HEK293 (cell line): ENCODE measurements at regions not wholly inside any gene's neighbourhood (a gene's known extent, or its start where the extent isn't known, plus 50 kb on each side); places are given as distances from the start of the nearest gene placed in this dataset.

Experiments used
- CTCF ChIP-seq: fragments of 450-650 bp; formaldehyde crosslinking; IDR thresholded peaks from 2 replicates; pipeline ENCODE4 v1.5.1; 2016; ENCODE audit warnings: missing biosample characterization, missing genetic modification characterization
- WT1 ChIP-seq: fragments of 450-650 bp; formaldehyde crosslinking; IDR thresholded peaks from 2 replicates; pipeline ENCODE4 v1.5.1; 2016; ENCODE audit warnings: missing biosample characterization, missing genetic modification characterization
- YY1 ChIP-seq: fragments of 450-650 bp; formaldehyde crosslinking; IDR thresholded peaks from 2 replicates; pipeline ENCODE4 v1.5.1; 2018; ENCODE audit warnings: missing biosample characterization, missing genetic modification characterization
- ZNF274 ChIP-seq, 2 experiments: fragments of 200-500 bp in 1 of 2; fragments of 450-650 bp in 1 of 2; sonication (Bioruptor generic) in 1 of 2; formaldehyde crosslinking in 1 of 2; IDR thresholded peaks; 2 replicates each; pipeline versions ENCODE4 v1.5.1 to v1.6.1; 2014 to 2016; ENCODE audit warnings: borderline replicate concordance in 1 of 2, inconsistent platforms in 1 of 2, low read length in 1 of 2, missing biosample characterization in 1 of 2, missing genetic modification characterization in 1 of 2
- ZNF311 ChIP-seq: fragments of 450-650 bp; formaldehyde crosslinking; IDR thresholded peaks from 2 replicates; pipeline ENCODE4 v1.5.1; 2017; ENCODE audit warnings: missing biosample characterization, missing genetic modification characterization, borderline replicate concordance
- ZNF501 ChIP-seq: fragments of 450-650 bp; formaldehyde crosslinking; IDR thresholded peaks from 2 replicates; pipeline ENCODE4 v1.5.1; 2016; ENCODE audit warnings: missing biosample characterization, missing genetic modification characterization
- ZNF830 ChIP-seq: fragments of 450-650 bp; IDR thresholded peaks from 2 replicates; pipeline ENCODE4 v1.5.0; 2018; ENCODE audit warnings: missing biosample characterization, missing genetic modification characterization, low read depth, mild to moderate bottlenecking, moderate library complexity
- TF ChIP-seq, protein P1 (sequence below): fragments of 450-650 bp; formaldehyde crosslinking; IDR thresholded peaks from 2 replicates; pipeline ENCODE4 v1.5.1; 2016; ENCODE audit warnings: missing biosample characterization, missing genetic modification characterization
- TF ChIP-seq, protein P2 (sequence below): fragments of 450-650 bp; formaldehyde crosslinking; optimal IDR thresholded peaks from 2 replicates; pipeline ENCODE3; 2016; ENCODE audit warnings: missing biosample characterization, mild to moderate bottlenecking, missing genetic modification characterization

DNA sequence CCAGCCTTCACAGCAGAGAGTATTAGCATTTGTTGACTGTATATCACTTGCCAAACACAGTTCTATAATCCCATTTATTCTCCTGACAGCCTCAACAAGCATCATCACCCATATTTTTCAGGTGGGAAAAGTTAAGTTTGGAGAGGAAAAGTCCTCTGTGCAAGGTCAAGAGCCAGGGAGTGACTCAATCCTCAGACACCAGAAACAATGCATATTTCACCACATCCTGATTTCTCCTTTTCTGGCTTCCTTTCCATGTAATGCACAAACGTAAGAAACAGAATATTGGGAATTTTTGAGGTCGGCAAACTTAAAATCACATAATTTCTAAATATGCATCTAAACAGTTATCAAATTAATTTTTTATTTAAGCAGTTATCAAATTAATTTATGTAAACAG is 116.0 kb upstream of the GADL1 start:
- TF ChIP-seq ZNF274 (IDR thresholded peaks at IDR 0.05; ENCODE audit: low read length) (no peak), ZNF274 (tag by site-specific recombination; IDR thresholded peaks at IDR 0.05; ENCODE audit: borderline replicate concordance) (no peak), ZNF311 (tag by site-specific recombination) (no peak), CTCF (tag by site-specific recombination) (no peak), WT1 (tag by site-specific recombination) (no peak), YY1 (no peak), ZNF501 (tag by site-specific recombination) (no peak), ZNF830 (tag by site-specific recombination) (no peak)
- TF ChIP-seq, protein P1, sequence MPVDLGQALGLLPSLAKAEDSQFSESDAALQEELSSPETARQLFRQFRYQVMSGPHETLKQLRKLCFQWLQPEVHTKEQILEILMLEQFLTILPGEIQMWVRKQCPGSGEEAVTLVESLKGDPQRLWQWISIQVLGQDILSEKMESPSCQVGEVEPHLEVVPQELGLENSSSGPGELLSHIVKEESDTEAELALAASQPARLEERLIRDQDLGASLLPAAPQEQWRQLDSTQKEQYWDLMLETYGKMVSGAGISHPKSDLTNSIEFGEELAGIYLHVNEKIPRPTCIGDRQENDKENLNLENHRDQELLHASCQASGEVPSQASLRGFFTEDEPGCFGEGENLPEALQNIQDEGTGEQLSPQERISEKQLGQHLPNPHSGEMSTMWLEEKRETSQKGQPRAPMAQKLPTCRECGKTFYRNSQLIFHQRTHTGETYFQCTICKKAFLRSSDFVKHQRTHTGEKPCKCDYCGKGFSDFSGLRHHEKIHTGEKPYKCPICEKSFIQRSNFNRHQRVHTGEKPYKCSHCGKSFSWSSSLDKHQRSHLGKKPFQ (tag by site-specific recombination), result no peak
- TF ChIP-seq, protein P2, sequence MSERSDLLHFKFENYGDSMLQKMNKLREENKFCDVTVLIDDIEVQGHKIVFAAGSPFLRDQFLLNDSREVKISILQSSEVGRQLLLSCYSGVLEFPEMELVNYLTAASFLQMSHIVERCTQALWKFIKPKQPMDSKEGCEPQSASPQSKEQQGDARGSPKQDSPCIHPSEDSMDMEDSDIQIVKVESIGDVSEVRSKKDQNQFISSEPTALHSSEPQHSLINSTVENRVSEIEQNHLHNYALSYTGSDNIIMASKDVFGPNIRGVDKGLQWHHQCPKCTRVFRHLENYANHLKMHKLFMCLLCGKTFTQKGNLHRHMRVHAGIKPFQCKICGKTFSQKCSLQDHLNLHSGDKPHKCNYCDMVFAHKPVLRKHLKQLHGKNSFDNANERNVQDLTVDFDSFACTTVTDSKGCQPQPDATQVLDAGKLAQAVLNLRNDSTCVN (tag by site-specific recombination), result no peak
